BJ (cell line): ENCODE measurements at regions not wholly inside any gene's neighbourhood (a gene's known extent, or its start where the extent isn't known, plus 50 kb on each side); places are given as distances from the start of the nearest gene placed in this dataset.

Experiments
- CTCF ChIA-PET: fragments of 350-600 bp; formaldehyde crosslinking; extraction: SDS; loops from one replicate; lab custom pipeline; 2021; ENCODE audit warnings: antibody characterized with exemption, inconsistent platforms; lab: Yijun Ruan, JAX
- POLR2A ChIA-PET: fragments of 300-600 bp; sonication (Branson Sonifier 250); formaldehyde crosslinking; extraction: SDS; loops from one replicate; lab custom pipeline; 2021; ENCODE audit warnings: antibody characterized with exemption; lab: Charles Lee
- DNase-seq: peaks from one replicate; pipeline ENCODE4 v3.0.0-alpha.2; 2011; ENCODE audit warnings: low read depth
- H3K27me3 ChIP-seq: 2 replicates; pipeline ENCODE4 v1.6.0; 2011; ENCODE audit warnings: low read length; ENCODE audit not compliant: control insufficient read depth, insufficient read depth
- H3K36me3 ChIP-seq: 2 replicates; pipeline ENCODE4 v1.5.1; 2011; ENCODE audit warnings: low read length; ENCODE audit not compliant: control insufficient read depth, insufficient read depth
- H3K4me3 ChIP-seq: 2 replicates; pipeline ENCODE4 v1.5.1; 2011; ENCODE audit warnings: low read depth, mild to moderate bottlenecking, control low read depth, low read length
- TF ChIP-seq, protein P1 (sequence below): IDR thresholded peaks from 2 replicates; pipeline ENCODE4 v1.5.1; 2011; ENCODE audit warnings: low read depth, mild to moderate bottlenecking, control low read depth, inconsistent platforms, low read length, moderate library complexity; ENCODE audit not compliant: insufficient read depth

GRCh38 chr14:47843236-47843635, 167.8 kb upstream of the MDGA2 start:
- no peaks in the 10 kb centered on the region for H3K36me3 ChIP-seq
- H3K27me3 ChIP-seq = no peaks in the 10 kb centered on the region
- TF ChIP-seq, protein P1, sequence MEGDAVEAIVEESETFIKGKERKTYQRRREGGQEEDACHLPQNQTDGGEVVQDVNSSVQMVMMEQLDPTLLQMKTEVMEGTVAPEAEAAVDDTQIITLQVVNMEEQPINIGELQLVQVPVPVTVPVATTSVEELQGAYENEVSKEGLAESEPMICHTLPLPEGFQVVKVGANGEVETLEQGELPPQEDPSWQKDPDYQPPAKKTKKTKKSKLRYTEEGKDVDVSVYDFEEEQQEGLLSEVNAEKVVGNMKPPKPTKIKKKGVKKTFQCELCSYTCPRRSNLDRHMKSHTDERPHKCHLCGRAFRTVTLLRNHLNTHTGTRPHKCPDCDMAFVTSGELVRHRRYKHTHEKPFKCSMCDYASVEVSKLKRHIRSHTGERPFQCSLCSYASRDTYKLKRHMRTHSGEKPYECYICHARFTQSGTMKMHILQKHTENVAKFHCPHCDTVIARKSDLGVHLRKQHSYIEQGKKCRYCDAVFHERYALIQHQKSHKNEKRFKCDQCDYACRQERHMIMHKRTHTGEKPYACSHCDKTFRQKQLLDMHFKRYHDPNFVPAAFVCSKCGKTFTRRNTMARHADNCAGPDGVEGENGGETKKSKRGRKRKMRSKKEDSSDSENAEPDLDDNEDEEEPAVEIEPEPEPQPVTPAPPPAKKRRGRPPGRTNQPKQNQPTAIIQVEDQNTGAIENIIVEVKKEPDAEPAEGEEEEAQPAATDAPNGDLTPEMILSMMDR = no peak
- CTCF ChIA-PET = no interaction called here
- H3K4me3 ChIP-seq = no peak overlapping the region
- POLR2A ChIA-PET = no interaction called here
- no peak for DNase-seq

DNA sequence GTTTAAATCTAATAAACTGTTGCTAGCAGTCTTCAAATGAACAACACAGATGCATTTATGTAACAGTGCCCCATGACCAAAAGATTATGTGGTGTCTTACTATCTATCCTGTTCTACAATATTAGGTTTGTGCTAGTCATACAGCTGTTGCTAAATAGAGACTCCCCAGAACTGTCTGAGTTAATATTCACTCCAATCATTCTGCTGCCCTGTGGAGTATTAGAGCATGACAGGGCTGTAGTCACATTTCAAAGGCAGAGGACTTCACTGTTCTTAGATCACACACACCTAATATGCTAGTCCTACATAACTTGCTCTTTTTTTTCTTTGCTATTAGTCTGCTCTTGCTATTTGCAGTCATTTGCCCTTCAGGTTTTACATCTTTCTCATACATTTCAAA, 157.6 kb upstream of the MDGA2 start:
- TF ChIP-seq, protein P1 = no peak
- no peak for DNase-seq

GRCh38 chr14:47826809-47827208, 151.4 kb upstream of the MDGA2 start:
- POLR2A ChIA-PET = no interaction called here
- no peak for DNase-seq
- H3K27me3 ChIP-seq = no peaks in the 10 kb centered on the region
- TF ChIP-seq, protein P1 = no peak
- CTCF ChIA-PET = no interaction called here
- H3K4me3 ChIP-seq = no peak overlapping the region
- H3K36me3 ChIP-seq = no peaks in the 10 kb centered on the region

More for the DNA sequence above, 157.6 kb upstream of the MDGA2 start:
- ChIA-PET CTCF (no interaction called here), POLR2A (no interaction called here)
- Histone ChIP-seq H3K36me3 (no peaks in the 10 kb centered on the region), H3K27me3 (no peaks in the 10 kb centered on the region), H3K4me3 (no peak overlapping the region)

- TF ChIP-seq, protein P1 = no peak
- ChIA-PET CTCF (no interaction called here), POLR2A (no interaction called here)
- Histone ChIP-seq H3K27me3 (no peaks in the 10 kb centered on the region), H3K4me3 (no peak overlapping the region), H3K36me3 (no peaks in the 10 kb centered on the region)
- no peak for DNase-seq
Observed at GRCh38 chr14:47822326-47822725, 146.9 kb upstream of the MDGA2 start.

DNA sequence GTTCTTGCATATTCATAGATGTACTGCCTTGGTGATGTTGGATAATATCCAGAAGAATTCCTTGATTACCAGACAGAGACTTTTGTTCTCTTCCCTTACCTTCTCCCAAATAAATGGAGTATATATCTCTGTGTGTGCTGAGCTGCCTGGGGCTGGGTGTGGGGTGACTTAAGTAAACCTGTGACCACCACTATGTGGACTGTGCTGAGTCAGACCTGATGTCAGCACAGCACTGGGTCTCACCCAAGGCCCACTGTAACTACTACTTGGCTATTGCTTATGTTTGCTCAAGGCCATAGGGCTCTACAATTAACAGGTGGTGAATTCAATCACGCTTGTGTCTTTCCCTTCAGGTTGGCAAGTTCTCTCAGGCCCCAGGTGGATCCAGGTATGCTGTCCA, 145.7 kb upstream of the MDGA2 start:
- TF ChIP-seq, protein P1 = no peak
- ChIA-PET CTCF (no interaction called here), POLR2A (no interaction called here)
- Histone ChIP-seq H3K27me3 (no peaks in the 10 kb centered on the region), H3K4me3 (no peak overlapping the region), H3K36me3 (no peaks in the 10 kb centered on the region)
- DNase-seq = no peak
